Pulmonary artery endothelial cell (primary cell): ENCODE measurements at regions not wholly inside any gene's neighbourhood (a gene's known extent, or its start where the extent isn't known, plus 50 kb on each side); places are given as distances from the start of the nearest gene placed in this dataset.
"Not testable (repeated sequence)": the region's sequence is repeated elsewhere in the genome, so short reads cannot be mapped to it uniquely, and the experiment has no call there.

Source experiments
- DNase-seq: peaks from one replicate; pipeline ENCODE4 v3.0.0-alpha.2; 2011; ENCODE audit warnings: low read depth, low spot score

GRCh38 chr3:14272959-14273560, 94.4 kb downstream of the LSM3 start:
- DNase-seq = not testable (repeated sequence)

GRCh38 chr3:14273901-14274611, 95.4 kb downstream of the LSM3 start:
- no peak for DNase-seq

DNA sequence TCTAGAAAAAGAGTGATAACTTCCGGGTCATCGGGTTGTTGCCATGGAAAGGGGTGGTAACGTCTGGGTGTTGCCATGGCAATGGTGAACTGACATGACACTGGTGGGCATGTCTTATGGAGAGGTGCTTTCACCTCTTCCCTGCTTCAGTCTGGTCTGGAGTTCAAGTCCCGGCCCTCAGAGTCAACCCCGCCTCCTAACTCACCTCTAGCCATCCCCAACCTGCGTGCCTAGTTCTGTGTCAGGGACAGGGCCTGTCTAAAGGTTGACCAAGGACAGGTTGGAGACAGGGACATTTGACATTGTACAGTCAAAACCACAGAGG, 96.0 kb downstream of the LSM3 start:
- no peak for DNase-seq

DNA sequence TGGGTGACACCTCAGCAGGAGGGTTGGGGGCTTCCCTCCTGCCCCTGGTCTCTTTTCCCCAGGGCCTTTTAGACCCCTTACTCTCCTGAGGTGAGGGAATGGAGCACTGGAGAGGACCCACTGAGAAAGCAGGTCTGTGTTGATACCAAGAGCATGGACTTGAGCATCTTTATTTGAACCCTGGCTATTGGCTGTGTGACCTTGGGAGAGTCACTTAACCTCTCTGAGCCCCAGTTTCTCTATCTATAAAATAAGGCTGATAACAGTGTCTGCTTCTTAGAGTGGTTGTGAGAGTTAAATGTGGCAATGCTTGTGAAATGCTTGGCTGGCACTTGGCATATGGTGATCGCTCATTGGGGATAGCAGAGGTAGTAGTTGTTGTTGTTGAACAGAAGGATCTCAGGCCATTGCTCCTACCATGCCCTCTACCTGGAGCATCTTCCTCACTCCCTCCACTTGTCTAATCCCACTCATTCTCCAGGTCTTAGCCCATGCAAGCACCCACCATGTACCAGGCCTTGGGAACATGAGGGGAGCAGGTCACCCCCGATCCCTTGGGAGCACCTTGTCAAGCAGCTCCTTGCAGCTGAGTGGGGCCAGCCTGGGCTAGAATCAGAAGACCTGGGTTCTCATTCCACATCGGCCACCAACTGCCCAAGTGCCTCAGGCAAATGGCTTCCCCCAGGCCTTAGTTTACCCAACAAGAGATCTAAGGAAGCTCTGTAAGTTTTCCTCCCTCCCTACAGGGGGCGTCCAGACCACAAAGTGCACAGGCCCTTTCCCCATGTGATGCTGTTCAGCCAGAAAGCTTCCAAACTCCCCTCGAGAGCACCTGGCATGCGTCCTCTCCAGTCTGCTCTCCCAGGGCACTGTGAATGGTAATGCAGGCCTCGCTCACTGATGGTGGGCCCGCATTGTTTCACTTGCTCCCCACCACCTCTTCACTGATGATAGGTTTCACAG, 96.7 kb downstream of the LSM3 start:
- no peak for DNase-seq

DNA sequence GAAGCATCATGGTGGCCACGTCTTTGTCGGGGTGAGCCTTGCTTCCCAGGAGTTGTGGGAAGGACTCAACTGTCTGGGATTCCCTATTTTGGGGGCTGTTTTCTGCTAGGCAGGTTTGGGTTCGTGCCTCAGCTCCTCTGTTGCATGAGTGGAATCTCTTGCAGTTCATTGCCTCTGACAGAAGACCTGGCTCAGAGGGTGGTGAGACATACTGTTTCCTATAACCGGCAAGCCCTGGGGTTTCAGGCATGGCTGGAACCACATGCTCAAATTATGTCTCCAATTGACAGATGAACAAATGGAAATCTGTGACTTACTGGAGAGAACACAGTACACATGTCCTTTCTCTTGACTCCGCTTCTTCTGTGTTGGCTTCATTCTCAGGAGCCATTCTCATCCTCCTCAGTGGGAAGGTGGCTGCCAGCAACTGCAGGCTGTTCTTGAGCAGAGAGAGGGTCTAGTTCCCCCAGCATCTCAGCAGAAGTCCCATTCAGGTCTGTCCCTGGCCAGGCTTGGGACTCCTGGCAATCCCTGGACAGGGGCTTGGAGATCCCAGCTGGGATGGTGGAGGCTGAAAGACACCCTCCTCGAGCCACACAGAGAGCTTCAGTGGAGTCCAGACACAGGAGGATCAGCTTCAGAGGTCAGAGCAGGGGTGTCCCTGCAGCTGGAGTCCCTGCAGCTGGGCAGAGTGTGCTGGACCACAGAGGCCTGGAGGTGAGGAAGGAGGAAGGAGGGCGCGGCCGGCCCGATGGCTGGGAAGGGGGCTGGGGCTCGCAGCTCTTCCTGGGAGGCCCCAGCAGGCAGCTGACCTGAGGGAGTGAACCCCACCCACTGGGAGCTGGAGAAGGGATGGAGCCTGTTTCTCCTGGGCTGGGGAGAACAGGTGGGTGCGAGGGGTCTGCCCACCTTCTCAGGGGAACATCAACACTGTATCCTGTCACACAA, 97.6 kb downstream of the LSM3 start:
- no peak for DNase-seq

DNA sequence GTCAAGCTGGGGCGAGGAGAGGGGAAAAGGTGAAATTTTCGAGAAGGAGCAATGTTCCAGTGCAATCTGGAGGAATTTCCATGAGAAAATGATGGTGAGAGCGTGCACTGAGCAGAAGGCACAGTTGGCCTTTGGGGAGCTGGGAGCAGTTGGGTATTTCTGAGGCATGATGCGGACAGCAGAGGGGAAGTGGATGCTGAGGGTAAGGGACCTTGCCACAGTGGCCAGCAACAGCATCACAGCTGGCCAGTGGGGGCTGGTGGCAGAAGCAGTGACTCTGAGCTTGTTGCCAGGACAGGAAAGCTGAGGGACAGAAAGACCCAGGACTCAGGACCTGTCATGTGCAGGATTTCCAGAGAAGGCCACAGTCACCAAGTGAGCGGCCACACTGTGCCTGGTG, 98.9 kb downstream of the LSM3 start:
- DNase-seq = no peak

DNA sequence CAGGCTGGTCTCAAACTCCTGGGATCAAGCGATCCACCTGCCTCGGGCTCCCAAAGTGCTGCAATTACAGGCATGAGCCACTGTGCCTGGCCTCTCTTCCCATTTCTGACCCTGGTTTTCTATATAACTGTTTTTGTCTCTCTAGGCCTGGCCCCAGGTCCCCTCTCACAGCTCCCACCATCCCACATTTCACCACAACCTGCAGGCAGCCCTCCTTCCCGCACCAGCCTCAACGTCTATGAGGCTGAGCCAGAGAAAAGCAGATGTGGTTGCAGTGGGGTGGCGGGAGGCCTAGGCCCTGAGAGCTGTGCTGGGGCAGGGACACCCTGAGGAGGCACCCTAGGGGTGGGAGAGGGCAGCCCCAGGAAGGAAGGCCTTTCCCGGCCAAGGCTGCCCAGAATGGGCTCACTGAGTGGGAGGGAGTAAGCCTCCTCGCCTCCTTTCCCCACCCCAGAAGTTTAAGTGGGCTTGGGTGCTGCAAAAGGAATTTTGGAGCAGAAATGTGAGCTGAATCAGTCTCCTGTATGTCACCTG, 99.7 kb downstream of the LSM3 start:
- DNase-seq = no peak

- DNase-seq = no peak
Observed at GRCh38 chr3:14278799-14279625, 100.4 kb downstream of the LSM3 start.

- no peak for DNase-seq
Observed at GRCh38 chr3:14279626-14280061, 101.0 kb downstream of the LSM3 start.

- no peak for DNase-seq
Observed at GRCh38 chr3:14280326-14280725, 101.7 kb downstream of the LSM3 start.

DNA sequence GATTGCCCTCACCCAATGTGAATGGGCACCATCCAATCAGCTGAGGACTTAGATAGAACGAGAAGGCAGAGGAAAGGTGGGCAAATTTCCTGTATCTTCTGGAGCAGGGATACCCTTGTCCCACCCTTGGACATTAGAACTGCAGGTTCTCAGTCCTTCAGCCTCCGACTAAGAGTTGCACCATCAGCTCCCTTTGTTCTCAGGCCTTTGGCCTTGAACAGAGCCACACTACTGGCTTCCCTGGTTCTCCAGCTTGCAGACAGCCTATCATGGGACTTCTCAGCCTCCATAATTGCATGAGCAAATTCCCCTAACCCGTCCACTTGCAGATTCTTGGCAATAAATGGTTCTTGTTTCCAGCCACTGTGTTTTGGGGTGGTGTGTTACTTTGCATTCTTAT, 102.4 kb downstream of the LSM3 start:
- DNase-seq = no peak

DNA sequence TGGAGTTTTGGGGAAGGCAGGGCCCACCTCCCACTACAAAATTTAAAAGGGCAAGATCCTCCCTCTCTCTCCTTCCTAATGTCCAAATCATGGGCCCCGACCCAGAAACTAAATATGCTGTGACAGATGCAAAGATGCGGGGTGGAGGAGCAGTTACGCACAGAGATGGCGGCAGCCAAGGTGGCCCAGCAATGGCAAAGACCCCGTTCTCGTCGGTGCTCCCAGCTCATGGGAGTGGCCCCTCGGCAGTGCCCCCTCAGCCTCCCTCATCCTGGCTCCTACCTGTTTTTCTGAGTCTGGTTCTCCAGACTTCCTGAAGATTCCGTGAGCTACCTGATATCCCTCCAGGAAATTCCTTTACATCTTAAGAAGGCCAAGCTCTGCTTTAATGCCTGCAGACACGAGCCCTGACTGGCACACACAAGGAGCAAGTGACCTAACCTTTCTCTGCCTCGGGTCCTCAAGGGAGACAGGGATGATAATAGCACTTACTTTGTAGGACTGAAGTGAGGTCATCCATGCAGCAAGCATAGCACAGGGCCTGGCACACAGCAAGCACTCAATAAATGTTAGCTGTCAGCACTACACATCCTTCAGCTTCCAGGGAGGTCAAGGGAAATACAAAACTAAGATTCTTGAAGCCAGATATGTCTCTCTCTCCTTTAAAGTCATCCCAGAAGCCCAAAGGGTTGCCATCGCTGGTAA, 103.5 kb downstream of the LSM3 start:
- no peak for DNase-seq

GRCh38 chr3:14282706-14283075, 104.1 kb downstream of the LSM3 start:
- no peak for DNase-seq

DNA sequence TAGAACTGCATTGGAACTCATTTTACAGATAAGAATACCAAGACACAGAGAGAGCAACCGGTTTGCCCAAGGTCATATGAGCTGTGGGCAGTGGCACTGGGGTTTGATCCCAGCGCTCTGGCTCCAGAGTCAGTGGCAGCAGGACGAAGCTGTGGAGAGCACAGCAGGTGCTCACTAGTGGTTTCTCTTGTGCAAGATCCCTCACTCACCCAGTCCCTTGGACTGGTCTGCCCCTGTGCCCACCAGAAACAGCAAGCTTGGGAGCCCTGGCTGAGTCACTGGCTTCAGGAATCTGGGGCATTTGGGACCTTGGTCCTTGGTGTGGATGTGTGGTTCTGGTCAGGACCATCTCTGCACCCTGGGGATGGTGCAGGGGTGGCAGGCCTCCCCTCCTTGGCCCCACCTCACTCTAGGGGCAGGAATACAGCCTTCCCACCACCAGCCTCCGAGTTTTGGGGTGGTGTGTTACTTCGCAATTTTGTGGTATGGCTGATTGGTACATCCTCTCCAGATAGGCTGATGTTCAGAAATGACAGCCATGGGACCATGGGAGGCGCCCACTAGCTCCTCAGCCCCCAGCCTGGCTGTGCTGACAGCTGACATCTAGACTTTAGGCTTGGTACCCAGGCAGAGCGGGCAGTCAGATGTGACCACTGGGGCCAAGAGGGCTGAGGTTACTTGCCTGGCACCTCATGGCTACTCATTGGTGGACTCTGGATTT, 104.6 kb downstream of the LSM3 start:
- no peak for DNase-seq

GRCh38 chr3:14283813-14284438, 105.3 kb downstream of the LSM3 start:
- DNase-seq = no peak

DNA sequence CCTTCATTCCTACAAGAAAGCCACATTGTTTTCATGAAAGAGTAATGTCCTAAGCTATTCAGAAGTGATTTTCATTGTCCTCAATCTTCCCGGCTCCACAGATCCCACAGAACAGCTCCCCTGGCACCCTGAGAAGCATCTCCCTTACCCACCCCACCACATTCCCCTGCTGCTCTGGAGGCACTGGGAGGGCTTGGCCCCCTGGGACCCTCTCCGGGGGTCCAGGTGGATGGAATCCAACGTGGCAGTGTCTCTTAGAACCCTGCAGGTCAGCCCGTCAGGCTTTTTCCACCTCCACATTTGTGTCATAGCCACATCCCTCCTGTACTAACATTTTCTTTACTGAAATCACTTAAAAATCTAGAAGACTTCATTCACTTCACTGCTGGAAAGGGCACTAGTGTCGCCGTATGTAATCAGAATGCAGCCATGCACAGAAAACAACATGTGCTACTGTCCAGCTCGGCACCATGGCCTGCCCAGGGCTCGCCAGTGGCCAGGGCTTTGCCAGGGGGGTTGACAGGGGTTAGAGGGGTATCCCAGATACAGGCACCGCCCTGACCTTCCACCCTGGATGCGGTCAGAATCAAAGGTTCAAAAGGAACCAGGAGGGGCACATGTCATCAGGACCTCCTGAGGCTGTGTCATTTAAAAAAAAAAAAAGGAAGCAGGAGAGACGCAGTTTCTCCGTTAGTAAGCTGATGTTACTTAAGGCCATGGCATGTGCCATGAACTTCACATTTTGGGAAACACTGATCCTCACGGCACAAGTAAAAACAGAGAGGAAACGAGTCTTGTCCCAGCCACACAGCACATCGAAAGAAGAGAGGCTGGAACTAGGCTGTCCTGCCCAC, 106.3 kb downstream of the LSM3 start:
- no peak for DNase-seq

DNA sequence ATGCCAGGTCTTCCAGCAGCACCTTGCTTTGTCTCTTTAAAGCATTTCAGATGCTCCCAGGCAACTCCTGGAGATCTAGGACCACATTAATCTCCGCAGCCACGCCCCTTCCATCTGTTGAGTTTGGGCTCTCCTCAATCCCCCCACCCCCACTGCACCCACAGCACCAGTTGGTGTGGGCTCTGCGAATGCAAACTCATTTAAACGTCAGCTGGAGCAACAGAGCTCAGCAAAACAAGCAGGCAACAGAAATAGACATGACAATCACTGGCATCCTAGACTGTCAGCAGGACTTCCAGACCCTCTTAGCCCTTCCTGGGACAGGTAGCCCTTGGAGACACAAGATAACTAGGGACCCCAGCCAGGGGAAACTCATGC, 106.9 kb downstream of the LSM3 start:
- no peak for DNase-seq
